PC-9 (cell line): ENCODE measurements at regions not wholly inside any gene's neighbourhood (a gene's known extent, or its start where the extent isn't known, plus 50 kb on each side); places are given as distances from the start of the nearest gene placed in this dataset.

Experiments used
- CTCF ChIP-seq: fragments of 200-600 bp; sonication (generic); conservative IDR thresholded peaks from 2 replicates; pipeline ENCODE4 v1.6.1; 2017; ENCODE audit warnings: mixed run types, antibody characterized with exemption, mild to moderate bottlenecking, moderate library complexity
- EZH2 ChIP-seq: fragments of 200-600 bp; sonication (generic); IDR thresholded peaks from 2 replicates; pipeline ENCODE4 v1.8.0; 2017; ENCODE audit warnings: antibody characterized with exemption, low read depth

- no peak for TF ChIP-seq CTCF
- TF ChIP-seq EZH2 = no peak
Measured at GRCh38 chr6:155791891-155792290, 336.3 kb upstream of the NOX3 start.
